ENCODE measurements at regions not wholly inside any gene's neighbourhood (a gene's known extent, or its start where the extent isn't known, plus 50 kb on each side); places are given as distances from the start of the nearest gene placed in this dataset.
"Not testable (repeated sequence)": the region's sequence is repeated elsewhere in the genome, so short reads cannot be mapped to it uniquely, and the experiment has no call there.

DNA sequence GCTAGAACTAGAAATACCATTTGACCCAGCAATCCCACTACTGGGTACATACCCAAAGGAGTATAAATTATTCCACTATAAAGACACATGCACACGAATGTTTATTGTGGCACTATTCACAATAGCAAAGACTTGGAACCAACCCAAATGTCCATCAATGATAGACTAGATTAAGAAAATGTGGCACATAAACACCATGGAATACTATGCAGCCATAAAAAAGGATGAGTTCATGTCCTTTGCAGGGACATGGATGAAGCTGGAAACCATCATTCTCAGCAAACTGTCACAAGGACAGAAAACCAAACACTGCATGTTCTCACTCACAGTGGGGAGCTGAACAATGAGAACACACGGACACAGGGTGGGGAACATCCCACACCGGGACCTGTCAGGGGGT lies 207.8 kb upstream of the CCDC196 start:
- not testable (repeated sequence) for DNase-seq

DNA sequence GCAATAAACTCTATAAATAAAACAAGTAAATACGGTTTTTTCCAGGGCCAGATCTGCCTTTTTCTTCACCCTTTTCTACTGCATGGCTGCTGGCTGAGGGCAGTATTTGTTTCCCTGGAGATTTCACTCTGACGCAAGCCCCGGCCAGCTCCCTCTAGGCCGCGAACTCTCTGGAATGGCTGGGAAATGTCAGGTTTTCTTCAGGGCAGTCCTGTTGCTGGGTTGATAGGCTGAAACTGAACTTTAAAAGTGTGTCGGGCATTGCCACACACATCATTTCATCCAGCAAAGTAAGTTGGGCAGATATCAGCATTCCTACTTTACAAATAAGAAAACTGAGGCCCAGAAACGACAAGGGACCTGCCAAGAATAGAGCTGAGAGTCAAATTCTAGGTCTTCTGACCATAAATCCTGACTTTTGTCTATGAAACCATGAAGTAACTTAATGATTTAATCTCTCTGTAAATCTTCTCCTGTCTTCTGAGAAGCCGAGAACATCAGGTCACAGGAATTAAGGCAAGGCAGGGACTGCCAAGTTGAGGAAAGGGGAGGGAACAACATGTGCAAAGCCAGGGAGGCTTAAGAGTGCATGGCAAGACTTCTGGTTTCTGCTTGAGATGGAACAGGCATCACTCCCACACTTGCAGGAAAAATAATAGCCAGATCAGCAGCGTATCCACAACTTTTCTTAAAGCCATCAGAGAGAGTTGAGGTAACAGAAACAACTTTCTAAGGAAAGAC lies 205.0 kb upstream of the CCDC196 start:
- peak; percentile 12 for DNase-seq

DNA sequence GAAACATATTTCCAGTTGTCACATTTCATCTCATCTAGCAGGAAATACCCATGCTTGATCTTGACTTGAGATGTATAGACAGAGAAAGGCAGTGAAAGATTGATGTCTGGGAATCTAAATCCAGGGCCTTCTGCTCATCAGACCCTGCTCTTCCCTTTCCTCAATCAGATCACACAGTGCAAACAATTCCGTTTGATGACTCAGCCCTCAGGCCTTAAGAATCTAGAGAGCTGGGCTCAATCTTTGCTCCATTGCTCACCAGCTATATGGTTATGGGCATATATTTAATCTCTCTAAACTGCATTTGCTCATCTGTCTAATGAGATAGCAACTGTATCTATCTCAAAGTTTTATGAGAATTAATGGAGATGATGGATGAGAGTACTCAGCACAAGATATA lies 201.8 kb upstream of the CCDC196 start:
- DNase-seq: no peak

DNA sequence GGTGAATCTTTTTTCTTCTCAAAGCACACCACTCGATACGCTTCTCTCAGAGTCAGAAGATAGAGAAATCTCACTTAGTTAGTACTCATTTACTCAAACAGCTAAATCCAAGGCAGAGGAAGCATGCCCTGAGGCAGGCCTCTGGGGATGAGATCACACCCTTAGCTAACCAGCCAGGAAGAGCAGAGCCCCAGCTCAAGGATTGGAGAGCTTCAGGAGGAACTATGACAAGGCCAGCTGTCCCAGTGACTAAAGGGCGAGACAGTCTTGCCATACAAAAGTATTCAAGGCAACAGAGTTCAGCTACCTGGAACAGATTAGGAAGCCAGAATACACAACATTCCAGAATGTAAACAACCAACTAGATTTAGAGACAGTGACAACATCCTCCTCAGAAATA lies 197.7 kb upstream of the CCDC196 start:
- DNase-seq: no peak

DNA sequence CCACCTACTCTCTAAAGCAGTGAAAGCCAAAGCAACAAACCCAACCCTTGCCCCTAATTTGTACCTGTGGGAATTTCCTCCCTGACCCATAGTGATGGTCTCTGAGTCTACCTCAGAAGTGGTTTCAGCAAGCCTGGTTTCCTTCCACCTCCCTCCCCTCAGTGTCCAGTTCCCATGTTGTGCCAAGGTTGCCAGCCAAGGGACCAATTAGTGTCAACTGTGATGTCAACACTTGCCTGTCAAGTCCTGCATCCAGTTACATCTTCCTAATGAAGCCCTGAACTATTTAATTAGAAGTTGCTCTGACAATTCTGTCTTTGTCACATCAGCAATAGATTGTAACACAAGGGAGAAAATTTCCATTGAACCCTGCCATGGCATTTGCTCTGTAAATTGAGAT lies 194.4 kb upstream of the CCDC196 start:
- no peak for DNase-seq

DNA sequence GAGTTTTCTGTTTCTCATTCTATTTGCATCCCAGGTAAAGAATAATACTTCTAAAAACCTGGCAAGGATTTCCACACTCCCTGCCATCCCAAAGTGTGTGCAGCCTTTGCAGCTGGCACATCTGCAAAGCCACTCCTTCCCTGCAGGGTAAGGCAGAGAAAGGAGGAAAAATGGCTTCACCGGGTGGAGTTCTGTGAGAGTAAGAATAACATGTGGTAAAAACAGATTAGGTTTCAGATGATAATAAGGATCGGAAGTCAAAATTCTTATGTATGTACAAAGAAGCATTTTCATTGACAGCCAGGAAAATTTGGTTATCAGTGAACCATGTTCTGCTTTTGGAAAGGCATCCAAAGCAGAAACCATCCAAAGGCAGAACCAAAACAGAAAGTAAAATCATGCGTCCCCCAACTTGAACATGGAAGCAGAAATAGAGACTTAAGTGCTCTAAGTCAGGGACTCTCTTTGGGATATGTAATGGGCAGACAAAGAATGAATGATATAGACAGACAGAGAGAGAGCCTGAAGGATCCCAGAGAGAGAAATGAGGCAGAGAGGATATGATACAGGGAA lies 192.6 kb upstream of the CCDC196 start:
- no peak for DNase-seq

DNA sequence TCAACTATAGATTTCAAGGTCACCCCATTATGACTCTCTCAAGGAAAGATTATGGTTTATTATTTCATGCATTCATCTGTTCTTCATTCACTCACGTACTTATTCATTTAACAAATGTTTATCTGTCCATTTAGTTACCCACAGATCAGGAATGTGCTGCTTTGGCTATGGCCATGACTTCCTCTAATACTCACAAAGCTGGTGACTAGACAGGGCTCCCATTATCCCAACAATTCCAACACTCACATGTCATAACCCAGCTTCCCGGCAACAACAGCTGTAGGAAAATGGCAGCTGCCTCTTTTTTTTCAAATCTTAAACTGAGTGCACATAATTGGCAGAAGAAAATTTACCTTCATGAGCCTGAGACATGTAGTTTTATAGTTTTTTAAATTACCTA lies 190.8 kb upstream of the CCDC196 start:
- DNase-seq: no peak

DNA sequence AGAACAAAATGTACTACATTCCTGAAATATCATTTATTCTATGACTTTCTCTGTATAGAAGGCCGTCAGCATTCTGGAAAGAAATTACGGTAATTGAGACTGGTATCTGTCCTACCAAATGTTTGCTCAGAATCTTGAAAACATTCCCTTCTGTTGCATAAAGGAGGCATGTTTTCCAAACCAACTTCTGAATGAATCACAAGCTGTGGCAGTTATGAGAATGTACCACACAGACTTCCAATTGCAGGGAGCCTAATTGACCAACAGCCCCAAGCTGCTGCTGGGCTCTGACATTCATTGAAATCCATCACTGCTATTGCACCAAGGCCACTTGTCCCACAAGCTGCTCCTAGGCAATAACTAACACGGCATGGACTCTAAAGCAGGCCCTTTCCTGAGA lies 185.3 kb upstream of the CCDC196 start:
- no peak for DNase-seq

DNA sequence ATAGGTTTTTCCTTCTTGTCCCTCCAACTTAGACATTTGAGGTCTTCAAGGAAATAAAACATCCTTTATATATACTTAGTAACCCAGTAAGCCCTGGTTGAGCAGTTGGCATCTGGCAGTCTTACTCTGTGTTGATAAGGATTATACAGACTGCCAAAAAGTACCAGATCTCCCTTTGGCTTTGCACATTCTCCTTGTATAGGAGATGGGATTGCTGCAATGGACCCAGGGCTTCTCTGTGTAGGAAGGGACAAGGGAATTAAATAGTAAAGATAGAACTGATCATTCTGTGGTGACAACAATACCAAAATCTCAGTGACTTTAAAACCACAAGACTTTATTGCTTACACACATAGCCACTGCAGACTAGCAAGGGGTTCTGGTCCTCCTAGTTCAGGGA lies 180.1 kb upstream of the CCDC196 start:
- DNase-seq: no peak

DNA sequence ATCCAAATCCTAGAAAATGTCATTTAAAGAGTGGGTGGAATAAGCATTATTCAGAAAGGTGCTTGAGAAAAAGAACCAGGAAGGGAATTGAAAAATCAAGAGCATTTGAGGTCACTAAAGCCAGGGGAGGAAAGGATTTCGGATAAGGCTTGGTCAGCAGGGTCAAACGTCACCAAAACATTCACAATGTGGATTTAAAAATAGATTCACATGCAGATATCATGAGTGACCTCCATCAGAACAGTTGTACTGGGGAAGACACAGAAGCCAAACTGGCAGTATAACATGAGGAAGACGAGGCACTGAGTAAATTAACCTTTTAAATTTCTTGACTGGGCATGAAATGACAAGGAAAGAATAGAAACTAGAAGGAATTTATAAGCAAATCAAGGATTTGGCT lies 175.1 kb upstream of the CCDC196 start:
- DNase-seq: no peak

DNA sequence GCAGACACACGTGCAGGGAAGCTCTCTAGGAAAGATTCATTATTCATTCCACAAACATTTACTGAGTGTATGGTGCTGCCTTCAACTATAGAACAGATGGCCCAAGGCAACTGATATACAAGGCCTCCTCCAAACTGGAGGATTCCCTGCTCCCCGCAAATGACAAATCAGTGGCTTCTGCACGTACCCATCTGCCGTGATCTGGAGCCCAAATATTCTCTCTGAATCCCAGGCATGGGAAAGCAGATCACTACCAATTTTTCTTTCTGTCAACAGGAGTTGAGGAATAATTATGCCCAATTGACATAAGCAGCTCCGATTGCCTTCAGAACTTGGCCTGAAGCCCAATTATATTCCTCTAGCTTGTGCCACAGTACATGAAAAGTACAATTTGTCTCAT lies 174.2 kb upstream of the CCDC196 start:
- DNase-seq: no peak

DNA sequence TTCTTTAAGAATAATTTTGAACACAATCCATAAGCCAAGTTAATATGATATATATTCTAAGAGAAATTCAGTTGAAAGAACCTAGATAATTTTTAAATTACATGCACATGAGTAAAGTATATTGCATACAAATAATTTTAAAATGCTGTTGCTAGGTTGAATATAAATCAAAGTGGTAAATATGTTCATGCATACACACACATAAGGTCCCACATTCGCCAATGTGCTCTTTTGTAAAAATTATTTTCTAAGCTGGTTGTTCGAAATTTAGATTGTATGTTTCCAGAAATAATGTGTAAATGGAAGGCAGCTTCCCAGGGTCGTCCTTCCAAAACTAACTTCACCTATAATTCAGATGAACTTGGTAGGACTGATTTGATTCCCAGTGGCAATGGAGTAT lies 173.7 kb upstream of the CCDC196 start:
- no peak for DNase-seq

DNA sequence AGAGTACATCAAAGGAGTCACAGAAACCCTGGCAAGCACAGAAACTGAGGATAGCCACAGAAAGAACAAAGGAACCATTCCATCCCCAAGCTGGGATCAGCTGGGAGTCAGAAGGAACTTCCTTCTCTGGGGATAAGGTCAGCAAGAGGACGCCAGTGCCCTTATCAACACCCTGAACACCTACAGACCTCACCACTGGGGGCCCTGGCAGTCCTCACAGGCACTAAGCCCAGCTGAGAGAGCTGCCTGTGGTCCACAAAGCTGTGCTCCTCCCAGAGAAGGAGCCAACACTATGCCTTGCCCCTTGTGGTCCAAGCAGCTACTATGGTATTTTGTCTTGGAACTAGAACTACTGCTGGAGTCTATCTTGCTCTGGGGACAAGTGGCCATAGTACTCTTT lies 171.1 kb upstream of the CCDC196 start:
- DNase-seq: no peak

DNA sequence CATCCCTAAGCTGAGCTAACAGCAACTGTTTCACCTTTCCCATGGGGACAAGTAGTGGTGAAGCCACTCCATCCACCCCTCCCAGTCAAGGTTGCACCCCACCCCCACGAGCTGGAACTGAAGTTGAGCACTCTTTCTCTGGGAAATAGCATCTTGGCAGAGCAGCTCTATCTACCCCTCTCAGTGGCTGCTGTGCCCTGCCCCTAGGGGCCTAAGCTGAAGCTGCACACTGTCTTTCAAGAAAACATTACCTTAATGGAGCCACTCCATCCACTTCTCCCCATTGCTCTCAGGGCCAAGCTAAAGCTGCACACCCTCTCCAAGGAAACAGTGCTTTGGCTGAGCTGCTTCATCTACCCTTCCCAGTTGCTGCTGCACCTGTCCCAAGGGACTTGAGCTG lies 170.6 kb upstream of the CCDC196 start:
- no peak for DNase-seq

DNA sequence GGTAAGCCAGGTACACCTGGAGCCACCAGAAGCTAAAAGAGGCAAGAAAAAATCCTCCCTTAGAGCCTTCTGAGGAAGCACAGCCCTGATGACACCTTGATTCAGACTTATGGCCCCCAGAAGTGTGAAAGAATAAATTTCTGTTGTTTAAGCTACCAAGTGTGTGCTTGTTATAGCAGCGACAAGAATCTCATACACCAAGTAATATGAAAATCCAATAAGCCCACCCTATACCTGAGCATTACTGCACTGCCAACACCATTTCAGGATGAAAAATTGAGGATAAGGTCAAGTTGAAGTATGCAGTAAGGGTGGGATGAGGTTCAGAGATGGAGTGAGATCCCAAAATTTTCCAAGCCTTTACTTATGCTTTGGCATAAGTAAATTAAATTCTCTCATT lies 163.6 kb upstream of the CCDC196 start:
- no peak for DNase-seq

DNA sequence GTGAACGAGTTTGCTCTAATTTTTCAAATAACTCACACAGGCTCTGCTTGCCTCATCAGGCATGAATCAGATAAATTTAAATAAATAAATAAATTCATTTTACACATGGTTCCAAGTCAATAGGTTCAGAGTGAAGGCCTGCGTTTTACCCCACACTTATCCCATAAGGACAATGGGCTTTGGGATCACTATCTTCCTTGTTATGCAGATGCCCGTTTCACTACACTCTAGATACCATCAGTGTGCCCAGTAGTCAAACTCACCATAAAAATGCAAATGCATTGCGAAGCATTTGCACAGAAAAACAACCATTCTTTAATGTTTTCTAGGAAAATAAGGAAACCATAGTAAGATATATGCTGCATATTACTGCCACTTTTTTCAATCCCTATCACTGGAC lies 155.9 kb upstream of the CCDC196 start:
- no peak for DNase-seq

DNA sequence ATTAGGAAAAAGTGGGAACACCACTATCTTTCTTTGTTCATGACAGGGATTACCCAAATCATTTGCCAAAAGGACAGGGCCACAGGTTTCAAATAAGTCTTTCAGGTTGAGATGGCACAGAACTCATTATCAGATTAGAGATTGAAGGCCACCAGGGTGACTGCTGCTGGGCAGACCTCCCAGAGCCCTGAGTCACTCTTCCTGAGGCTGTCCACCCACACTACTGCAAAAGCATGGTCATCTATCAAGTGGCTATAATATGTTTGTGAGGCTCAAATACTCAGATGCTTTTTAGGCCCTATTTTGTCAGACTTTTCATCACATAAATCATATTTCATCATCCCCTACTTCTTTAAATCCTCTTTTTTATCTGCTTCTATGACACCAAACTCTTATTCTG lies 155.3 kb upstream of the CCDC196 start:
- no peak for DNase-seq

DNA sequence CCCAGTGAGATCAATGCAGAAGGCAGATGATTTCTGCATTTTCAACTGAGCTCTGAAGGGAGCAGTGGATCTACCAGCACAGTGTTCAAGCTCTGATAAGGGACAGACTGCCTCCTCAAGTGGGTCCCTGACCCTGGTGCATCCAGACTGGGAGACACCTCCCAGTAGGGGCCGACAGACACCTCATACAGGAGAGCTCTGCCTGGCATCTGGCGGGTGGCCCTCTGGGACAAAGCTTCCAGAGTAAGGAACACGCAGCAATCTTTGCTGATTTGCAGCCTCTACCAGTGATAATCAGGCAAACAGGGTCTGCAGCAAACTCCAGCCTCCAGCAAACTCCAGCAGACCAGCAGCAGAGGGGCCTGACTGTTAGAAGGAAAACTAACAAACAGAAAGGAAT lies 152.9 kb upstream of the CCDC196 start:
- DNase-seq: not testable (repeated sequence)

DNA sequence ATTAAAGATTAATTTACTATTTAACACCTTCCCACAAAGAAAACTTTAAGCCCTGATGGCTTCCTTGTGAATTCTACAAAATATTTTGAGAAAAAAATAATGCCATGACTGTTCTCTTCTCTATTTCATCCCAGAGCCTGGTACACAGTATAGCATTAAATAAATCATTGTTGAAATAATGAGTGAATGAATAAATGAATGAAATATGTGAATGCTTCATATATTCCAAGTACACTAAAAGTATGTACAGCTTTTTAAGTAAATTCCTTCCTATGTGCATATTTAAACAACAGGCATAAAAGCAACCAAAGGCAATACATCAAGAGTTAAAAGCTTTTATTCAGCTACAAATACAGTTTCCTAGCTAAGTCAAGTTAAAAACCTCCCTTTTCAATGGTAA lies 144.9 kb upstream of the CCDC196 start:
- no peak for DNase-seq

DNA sequence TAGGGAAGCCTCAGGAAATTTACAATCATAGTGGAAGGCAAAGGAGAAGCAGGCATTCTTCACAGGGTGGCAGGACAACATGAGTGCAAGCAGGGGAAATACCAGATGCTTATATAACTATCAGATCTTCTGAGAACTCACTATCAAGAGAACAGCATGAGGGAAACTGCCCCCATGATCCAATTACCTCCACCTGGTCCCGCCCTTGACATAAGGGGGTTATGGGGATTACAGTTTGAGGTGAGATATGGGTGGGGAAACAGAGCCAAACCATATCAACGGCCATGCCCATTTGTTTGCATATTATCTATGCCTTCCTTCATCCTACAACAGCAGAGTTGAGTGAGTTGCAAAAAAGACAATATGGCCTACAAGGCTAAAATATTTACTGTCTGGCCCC lies 140.2 kb upstream of the CCDC196 start:
- no peak for DNase-seq

DNA sequence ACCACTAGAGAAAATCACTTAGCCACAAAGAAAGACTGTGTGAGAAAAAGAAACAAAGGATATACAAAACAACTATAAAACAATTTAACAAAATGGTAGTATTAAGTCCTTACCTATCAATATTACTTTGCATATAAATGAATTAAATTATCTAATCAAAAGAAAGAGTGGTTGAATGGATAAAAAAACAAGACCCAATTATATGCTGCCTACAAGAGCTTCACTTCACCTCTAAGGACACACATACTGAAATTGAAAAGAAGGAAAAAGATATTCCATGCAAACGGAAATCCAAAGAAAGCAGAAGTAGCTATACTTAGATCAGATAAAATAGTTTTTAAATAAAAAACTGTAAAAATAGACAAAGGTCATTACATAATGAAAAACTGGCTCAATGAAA lies 134.9 kb upstream of the CCDC196 start:
- DNase-seq: no peak

DNA sequence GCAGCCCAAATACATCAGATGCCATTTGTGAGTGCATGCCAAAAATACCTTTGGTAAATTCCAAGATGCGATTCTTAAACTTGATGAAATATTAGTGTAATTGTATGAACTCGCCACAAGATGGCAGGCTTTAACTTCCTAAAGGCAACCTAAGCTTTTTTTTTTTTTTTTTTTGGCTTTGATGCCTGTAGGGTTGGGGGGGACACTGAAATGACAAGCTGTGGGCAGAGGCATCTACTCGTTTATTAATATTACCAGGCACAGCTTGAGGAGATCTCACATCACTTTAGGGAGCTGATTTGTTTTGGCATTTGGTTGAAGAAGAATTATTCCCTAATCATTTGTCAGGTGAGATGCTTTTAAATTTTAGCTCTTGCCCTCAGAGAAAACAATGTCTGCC lies 126.7 kb upstream of the CCDC196 start:
- peak; percentile 77 for DNase-seq

DNA sequence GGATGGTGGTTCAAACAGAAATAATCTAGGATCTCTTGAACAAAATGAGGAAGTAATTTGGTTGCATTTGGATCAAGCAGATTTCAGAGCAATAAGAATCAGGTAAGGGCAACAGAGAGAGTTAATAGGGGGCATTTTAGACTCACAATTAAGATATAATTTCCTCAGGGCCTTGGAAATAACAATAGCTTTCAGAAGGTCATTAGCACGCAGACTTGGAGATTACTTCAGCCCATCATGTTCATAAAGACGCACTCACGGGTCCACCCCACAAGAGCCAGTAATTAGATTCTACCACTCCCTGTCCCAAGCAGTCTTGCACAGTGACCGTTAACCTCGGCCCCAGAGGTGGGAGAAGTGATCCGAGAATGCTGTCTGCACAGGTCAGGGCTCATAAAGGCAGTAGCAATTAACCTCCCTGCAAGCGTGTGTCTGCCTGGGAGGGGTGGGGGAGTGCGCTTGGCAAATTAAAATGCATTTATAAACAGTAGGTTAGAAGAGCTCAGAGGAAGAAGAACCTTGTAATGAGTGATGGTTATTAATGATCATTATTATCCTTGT lies 125.7 kb upstream of the CCDC196 start:
- DNase-seq: no peak

DNA sequence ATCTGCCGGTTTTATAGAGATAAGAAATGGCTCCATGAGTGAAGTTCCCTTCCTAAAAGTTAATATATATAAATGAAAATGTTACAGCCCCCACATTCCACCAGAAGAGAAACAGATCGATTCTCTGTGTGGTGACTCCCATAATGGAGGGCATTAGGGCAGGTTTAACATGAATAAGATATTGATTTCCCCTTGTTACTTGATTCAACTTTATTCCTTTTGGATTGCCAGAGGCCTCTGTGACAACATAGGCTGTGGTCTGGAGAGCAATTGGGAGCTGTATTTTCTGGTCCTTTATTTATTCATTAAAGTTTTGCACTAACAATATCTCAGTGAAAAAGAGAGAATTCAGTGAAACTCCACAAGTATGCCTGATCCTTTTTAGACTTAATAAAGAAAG lies 125.2 kb upstream of the CCDC196 start:
- no peak for DNase-seq

All from tongue (tissue), 1 donor.